ENCODE measurements at regions not wholly inside any gene's neighbourhood (a gene's known extent, or its start where the extent isn't known, plus 50 kb on each side); places are given as distances from the start of the nearest gene placed in this dataset.

DNA sequence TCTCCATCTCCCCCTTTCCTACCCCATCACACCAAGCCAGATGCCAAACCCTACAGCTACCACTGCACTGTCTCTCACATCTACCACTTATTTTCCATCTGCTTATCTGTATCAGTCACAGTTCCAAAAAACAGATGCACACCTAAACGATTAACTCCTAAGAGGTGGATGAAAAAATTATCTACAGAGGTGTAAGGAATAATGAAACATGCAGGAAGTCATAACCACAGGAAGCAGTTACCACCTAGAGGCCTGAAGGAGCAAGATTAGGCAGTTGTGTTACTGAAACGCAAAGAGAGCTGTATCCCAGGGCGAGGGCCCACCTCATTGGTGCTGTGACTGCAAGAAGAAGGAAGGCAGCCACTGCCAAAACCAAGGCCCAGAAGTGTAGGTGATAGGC is 87.8 kb upstream of the FAM241A start:
- TF ChIP-seq, protein P1, sequence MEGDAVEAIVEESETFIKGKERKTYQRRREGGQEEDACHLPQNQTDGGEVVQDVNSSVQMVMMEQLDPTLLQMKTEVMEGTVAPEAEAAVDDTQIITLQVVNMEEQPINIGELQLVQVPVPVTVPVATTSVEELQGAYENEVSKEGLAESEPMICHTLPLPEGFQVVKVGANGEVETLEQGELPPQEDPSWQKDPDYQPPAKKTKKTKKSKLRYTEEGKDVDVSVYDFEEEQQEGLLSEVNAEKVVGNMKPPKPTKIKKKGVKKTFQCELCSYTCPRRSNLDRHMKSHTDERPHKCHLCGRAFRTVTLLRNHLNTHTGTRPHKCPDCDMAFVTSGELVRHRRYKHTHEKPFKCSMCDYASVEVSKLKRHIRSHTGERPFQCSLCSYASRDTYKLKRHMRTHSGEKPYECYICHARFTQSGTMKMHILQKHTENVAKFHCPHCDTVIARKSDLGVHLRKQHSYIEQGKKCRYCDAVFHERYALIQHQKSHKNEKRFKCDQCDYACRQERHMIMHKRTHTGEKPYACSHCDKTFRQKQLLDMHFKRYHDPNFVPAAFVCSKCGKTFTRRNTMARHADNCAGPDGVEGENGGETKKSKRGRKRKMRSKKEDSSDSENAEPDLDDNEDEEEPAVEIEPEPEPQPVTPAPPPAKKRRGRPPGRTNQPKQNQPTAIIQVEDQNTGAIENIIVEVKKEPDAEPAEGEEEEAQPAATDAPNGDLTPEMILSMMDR (IDR thresholded peaks at IDR 0.05): no peak
- no peak for TF ChIP-seq POLR2A (IDR thresholded peaks at IDR 0.05)
